ENCODE measurements at regions not wholly inside any gene's neighbourhood (a gene's known extent, or its start where the extent isn't known, plus 50 kb on each side); places are given as distances from the start of the nearest gene placed in this dataset.

GRCh38 chr10:131767716-131768115 lies 133.1 kb upstream of the PPP2R2D start:
- Histone ChIP-seq H3K36me3 (ENCODE audit: control insufficient read depth, insufficient read depth, low read length) (no peaks in the 10 kb centered on the region), H3K27me3 (replicated peaks; ENCODE audit: control insufficient read depth, insufficient read depth, low read length) (no peaks in the 10 kb centered on the region), H3K4me3 (replicated peaks; ENCODE audit: low read depth, low read length) (no peak overlapping the region)
- TF ChIP-seq CTCF (IDR thresholded peaks at IDR 0.05; ENCODE audit: insufficient read depth, low read length, poor library complexity, severe bottlenecking): no peak
- DNase-seq (ENCODE audit: extremely low read depth, insufficient read length): no peak

GRCh38 chr10:131769571-131770410 lies 131.0 kb upstream of the PPP2R2D start:
- no peak for DNase-seq (ENCODE audit: extremely low read depth, insufficient read length)
- Histone ChIP-seq H3K36me3 (ENCODE audit: control insufficient read depth, insufficient read depth, low read length) (no peaks in the 10 kb centered on the region), H3K4me3 (replicated peaks; ENCODE audit: low read depth, low read length) (no peak overlapping the region), H3K27me3 (replicated peaks; ENCODE audit: control insufficient read depth, insufficient read depth, low read length) (no peaks in the 10 kb centered on the region)
- TF ChIP-seq CTCF (IDR thresholded peaks at IDR 0.05; ENCODE audit: insufficient read depth, low read length, poor library complexity, severe bottlenecking): no peak

- no peak overlapping the region for H3K4me3 ChIP-seq (replicated peaks; ENCODE audit: low read depth, low read length)
- no peaks in the 10 kb centered on the region for H3K27me3 ChIP-seq (replicated peaks; ENCODE audit: control insufficient read depth, insufficient read depth, low read length)
- TF ChIP-seq CTCF (IDR thresholded peaks at IDR 0.05; ENCODE audit: insufficient read depth, low read length, poor library complexity, severe bottlenecking): no peak
- DNase-seq (ENCODE audit: extremely low read depth, insufficient read length): no peak
- H3K36me3 ChIP-seq (ENCODE audit: control insufficient read depth, insufficient read depth, low read length): no peaks in the 10 kb centered on the region
These were observed 129.7 kb upstream of the PPP2R2D start for GRCh38 chr10:131770946-131771633.

GRCh38 chr10:131771634-131772358 lies 129.0 kb upstream of the PPP2R2D start:
- TF ChIP-seq CTCF (IDR thresholded peaks at IDR 0.05; ENCODE audit: insufficient read depth, low read length, poor library complexity, severe bottlenecking): no peak
- no peak overlapping the region for H3K4me3 ChIP-seq (replicated peaks; ENCODE audit: low read depth, low read length)
- no peaks in the 10 kb centered on the region for H3K27me3 ChIP-seq (replicated peaks; ENCODE audit: control insufficient read depth, insufficient read depth, low read length)
- H3K36me3 ChIP-seq (ENCODE audit: control insufficient read depth, insufficient read depth, low read length): no peaks in the 10 kb centered on the region
- DNase-seq (ENCODE audit: extremely low read depth, insufficient read length): no peak

GRCh38 chr10:131772441-131772840 lies 128.4 kb upstream of the PPP2R2D start:
- Histone ChIP-seq H3K36me3 (ENCODE audit: control insufficient read depth, insufficient read depth, low read length) (no peaks in the 10 kb centered on the region), H3K4me3 (replicated peaks; ENCODE audit: low read depth, low read length) (no peak overlapping the region), H3K27me3 (replicated peaks; ENCODE audit: control insufficient read depth, insufficient read depth, low read length) (no peaks in the 10 kb centered on the region)
- no peak for TF ChIP-seq CTCF (IDR thresholded peaks at IDR 0.05; ENCODE audit: insufficient read depth, low read length, poor library complexity, severe bottlenecking)
- no peak for DNase-seq (ENCODE audit: extremely low read depth, insufficient read length)

Measured in GM06990 (cell line).